Renal pelvis (tissue), 1 donor: ENCODE measurements at regions not wholly inside any gene's neighbourhood (a gene's known extent, or its start where the extent isn't known, plus 50 kb on each side); places are given as distances from the start of the nearest gene placed in this dataset.

Experiments
- DNase-seq: peaks from one replicate; pipeline ENCODE4 v3.0.0-alpha.2; 2013

GRCh38 chr18:68103561-68103960, 587.0 kb upstream of the DSEL start:
- no peak for DNase-seq

GRCh38 chr18:68102117-68102516, 585.6 kb upstream of the DSEL start:
- no peak for DNase-seq

- DNase-seq, result no peak
Measured at GRCh38 chr18:68098655-68099054, 582.1 kb upstream of the DSEL start.

GRCh38 chr18:68086481-68086880, 570.0 kb upstream of the DSEL start:
- no peak for DNase-seq

- DNase-seq, result no peak
Measured at GRCh38 chr18:68085251-68085650, 568.7 kb upstream of the DSEL start.

- DNase-seq, result no peak
Measured at GRCh38 chr18:68083776-68084175, 567.3 kb upstream of the DSEL start.

- DNase-seq, result no peak
Measured at GRCh38 chr18:68083131-68083530, 566.6 kb upstream of the DSEL start.

- no peak for DNase-seq
Measured at GRCh38 chr18:68072744-68073143, 556.2 kb upstream of the DSEL start.

GRCh38 chr18:68060871-68061270, 544.4 kb upstream of the DSEL start:
- DNase-seq, result no peak

GRCh38 chr18:68056936-68057335, 540.4 kb upstream of the DSEL start:
- no peak for DNase-seq

- DNase-seq, result no peak
Measured at GRCh38 chr18:68054669-68055068, 538.1 kb upstream of the DSEL start.

- DNase-seq, result no peak
Measured at GRCh38 chr18:68053290-68053689, 536.8 kb upstream of the DSEL start.

- DNase-seq, result no peak
Measured at GRCh38 chr18:68041327-68041726, 524.8 kb upstream of the DSEL start.

GRCh38 chr18:68040198-68040597, 523.7 kb upstream of the DSEL start:
- no peak for DNase-seq

- DNase-seq, result peak; percentile 66
Measured at GRCh38 chr18:68035774-68036522, 519.4 kb upstream of the DSEL start.

GRCh38 chr18:68034296-68034695, 517.8 kb upstream of the DSEL start:
- no peak for DNase-seq

- DNase-seq, result no peak
Measured at GRCh38 chr18:68033466-68033865, 516.9 kb upstream of the DSEL start.

GRCh38 chr18:68024716-68025115, 508.2 kb upstream of the DSEL start:
- DNase-seq, result no peak

- no peak for DNase-seq
Measured at GRCh38 chr18:68017385-68017784, 500.9 kb upstream of the DSEL start.

- DNase-seq, result no peak
Measured at GRCh38 chr18:67997496-67997895, 481.0 kb upstream of the DSEL start.

- DNase-seq, result no peak
Measured at GRCh38 chr18:67995769-67996168, 479.2 kb upstream of the DSEL start.

GRCh38 chr18:67980241-67980640, 463.7 kb upstream of the DSEL start:
- DNase-seq, result no peak

- DNase-seq, result no peak
Measured at GRCh38 chr18:67977067-67977616, 460.6 kb upstream of the DSEL start.

GRCh38 chr18:67973916-67974315, 457.4 kb upstream of the DSEL start:
- DNase-seq, result no peak
